ENCODE measurements at regions not wholly inside any gene's neighbourhood (a gene's known extent, or its start where the extent isn't known, plus 50 kb on each side); places are given as distances from the start of the nearest gene placed in this dataset.

GRCh38 chr14:76584271-76584702 lies 177.0 kb upstream of the VASH1 start:
- TF ChIP-seq CTCF (conservative IDR thresholded peaks at IDR 0.05) = no peak
- no peak overlapping the region for H3K27ac ChIP-seq

GRCh38 chr14:76585616-76586015 lies 175.7 kb upstream of the VASH1 start:
- TF ChIP-seq CTCF (conservative IDR thresholded peaks at IDR 0.05) = no peak
- no peak overlapping the region for H3K27ac ChIP-seq

- no peak for TF ChIP-seq CTCF (conservative IDR thresholded peaks at IDR 0.05)
- H3K27ac ChIP-seq = no peak overlapping the region
These were observed 172.0 kb upstream of the VASH1 start for GRCh38 chr14:76589246-76589645.

- TF ChIP-seq CTCF (conservative IDR thresholded peaks at IDR 0.05) = no peak
- no peak overlapping the region for H3K27ac ChIP-seq
These were observed 170.0 kb upstream of the VASH1 start for GRCh38 chr14:76591266-76591665.

GRCh38 chr14:76595266-76595665 lies 166.0 kb upstream of the VASH1 start:
- no peak overlapping the region for H3K27ac ChIP-seq
- TF ChIP-seq CTCF (conservative IDR thresholded peaks at IDR 0.05) = no peak

GRCh38 chr14:76597387-76597786 lies 163.9 kb upstream of the VASH1 start:
- TF ChIP-seq CTCF (conservative IDR thresholded peaks at IDR 0.05) = no peak
- no peak overlapping the region for H3K27ac ChIP-seq

- no peak for TF ChIP-seq CTCF (conservative IDR thresholded peaks at IDR 0.05)
- no peak overlapping the region for H3K27ac ChIP-seq
These were observed 162.1 kb upstream of the VASH1 start for GRCh38 chr14:76599141-76599540.

All from VCaP (cell line).